Esophagus mucosa (tissue), 1 donor: ENCODE measurements at regions not wholly inside any gene's neighbourhood (a gene's known extent, or its start where the extent isn't known, plus 50 kb on each side); places are given as distances from the start of the nearest gene placed in this dataset.
A peak's percentile ranks its signal among the peaks of the same experiment; 100 is the strongest.

Experiments used
- ATAC-seq: fragments of 200-7000 bp; cut with Tn5 transposase; one replicate; pipeline ENCODE4 v1.9.1; 2020
- donor health status: DM: yes; HTN: yes; CAD: no.

DNA sequence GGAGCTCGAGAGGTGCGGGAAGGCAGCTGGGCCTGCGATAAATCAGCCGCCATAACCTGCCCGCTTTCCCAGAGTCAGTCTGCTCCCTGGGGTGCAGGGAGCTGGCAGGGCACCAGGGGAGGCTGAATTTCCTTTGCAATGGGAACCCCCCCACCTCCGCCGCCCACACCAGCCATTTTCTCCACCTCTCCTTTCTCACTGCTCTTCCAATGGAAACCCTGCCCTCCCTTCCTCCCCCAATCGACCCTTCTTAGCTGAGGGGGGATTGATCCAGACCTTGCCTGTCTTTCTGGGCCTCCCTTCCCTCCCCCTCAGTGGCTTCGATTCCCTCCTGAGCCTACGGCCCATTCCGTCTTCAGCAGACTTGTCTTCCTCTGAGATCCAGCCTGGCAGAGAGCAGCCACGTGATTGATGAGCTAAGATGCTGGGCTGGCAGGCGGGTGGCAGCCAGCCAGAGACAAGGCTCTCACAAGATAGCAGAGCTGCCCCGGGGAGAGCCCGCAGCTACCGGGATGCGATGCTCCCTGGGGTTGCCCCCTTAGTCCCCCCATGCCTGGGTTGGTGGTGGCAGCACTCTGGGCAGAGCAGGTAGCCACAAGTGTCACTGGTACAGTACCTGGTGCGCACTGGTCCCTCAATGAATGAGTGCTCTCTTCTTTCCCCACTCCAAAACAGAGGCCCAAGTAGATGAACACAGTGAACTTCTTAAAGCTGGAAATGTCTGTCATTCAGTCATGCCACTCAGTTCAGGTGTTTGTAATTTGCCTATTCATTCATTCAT, 53.7 kb upstream of the FABP6 start:
- ATAC-seq = peak; percentile 64

- no peak for ATAC-seq
Measured at GRCh38 chr5:160174780-160175437, 54.4 kb upstream of the FABP6 start.

DNA sequence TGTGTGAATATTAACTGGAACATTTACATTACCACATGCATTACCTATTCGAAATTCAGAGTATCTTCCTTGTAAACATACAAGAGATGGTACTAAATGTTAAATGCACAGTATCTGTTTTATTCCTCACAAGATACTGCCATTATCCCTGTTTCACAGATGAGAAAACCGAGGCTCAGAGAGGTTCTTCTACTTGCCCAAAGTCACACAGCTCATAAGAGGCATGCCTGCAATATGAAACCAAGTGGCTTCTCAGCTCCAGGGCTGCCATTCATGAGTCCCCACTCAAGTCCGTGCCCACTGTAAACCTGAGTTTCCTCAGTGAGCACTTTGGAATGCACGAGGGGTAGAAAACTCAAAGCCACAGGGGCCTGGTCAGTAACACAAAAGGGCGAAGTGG, 55.0 kb upstream of the FABP6 start:
- ATAC-seq = no peak

GRCh38 chr5:160171666-160172065, 52.4 kb upstream of the PWWP2A start:
- no peak for ATAC-seq

GRCh38 chr5:160169326-160169725, 50.1 kb upstream of the PWWP2A start:
- ATAC-seq = peak; percentile 14
